ENCODE measurements at regions not wholly inside any gene's neighbourhood (a gene's known extent, or its start where the extent isn't known, plus 50 kb on each side); places are given as distances from the start of the nearest gene placed in this dataset.
"Not testable (repeated sequence)": the region's sequence is repeated elsewhere in the genome, so short reads cannot be mapped to it uniquely, and the experiment has no call there.

DNA sequence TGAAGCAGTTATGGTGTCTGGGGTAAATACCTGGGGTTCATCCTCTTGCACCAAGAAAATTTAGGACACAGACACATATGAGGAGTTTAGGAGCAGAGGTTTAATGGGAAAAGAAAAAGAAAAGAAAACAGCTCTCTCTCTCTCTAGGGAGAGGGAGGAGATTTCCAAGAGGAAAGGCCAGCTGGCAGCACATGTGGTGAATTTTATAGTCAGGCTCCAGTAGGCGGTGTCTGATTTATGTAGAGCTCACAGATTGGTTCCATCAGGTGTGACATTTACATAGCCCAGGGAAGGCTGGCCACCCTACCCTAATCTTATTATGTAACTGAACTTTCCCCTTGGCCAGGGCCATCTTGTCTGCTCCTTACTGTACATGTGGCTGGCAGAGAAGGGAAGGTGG, 297.5 kb upstream of the RGPD4 start:
- no peak for DNase-seq (ENCODE audit: low spot score in 2 of 2)
- H3K9me3 ChIP-seq, result no peaks in the 10 kb centered on the region
- no peak overlapping the region for H3K4me3 ChIP-seq
- no peaks in the 10 kb centered on the region for H3K4me1 ChIP-seq
- no peaks in the 10 kb centered on the region for H3K27me3 ChIP-seq (ENCODE audit: low read depth)
- in situ Hi-C loops (cut with MboI; ENCODE audit: low sequenced_read_pairs), result no loop called here
- H3K36me3 ChIP-seq (replicated peaks), result no peaks in the 10 kb centered on the region

DNA sequence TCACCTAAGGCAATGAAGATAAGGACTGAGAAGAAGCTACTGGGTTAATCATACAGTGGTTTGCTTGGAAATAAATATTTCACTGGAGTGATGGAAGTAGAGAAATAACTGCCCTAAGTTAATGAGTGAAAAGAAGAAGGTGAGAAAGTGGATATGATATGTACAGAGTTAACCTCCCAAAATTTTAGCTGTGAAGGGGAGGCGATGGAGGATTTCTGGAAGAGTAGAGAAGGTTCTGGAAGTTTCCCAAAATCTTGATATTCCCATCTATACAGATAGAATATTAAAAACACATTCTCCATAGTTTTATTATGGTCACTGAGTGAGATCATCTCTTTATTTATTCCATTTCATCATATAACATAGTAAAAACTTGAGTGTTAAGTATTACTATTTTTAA, 296.6 kb upstream of the RGPD4 start:
- no peak for DNase-seq (ENCODE audit: low spot score in 2 of 2)
- in situ Hi-C loops (cut with MboI; ENCODE audit: low sequenced_read_pairs), result no loop called here

DNA sequence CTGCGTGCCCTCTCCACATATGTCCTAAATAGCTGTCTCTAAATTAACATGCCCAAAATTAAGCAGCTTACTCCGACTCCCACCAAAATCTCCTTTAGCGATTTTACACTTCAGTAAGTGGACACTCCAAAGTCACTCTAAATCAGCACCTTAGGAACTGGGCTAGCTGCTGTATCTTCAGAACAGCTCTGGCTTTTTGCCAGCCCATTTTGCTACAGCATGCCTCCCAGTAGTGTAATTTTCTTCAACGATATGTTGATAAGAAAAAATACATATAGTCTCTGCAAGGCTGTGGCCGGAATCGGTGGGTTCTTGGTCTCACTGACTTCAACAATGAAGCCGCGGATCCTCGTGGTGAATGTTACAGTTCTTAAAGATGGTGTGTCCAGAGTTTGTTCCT, 291.8 kb upstream of the RGPD4 start:
- no peaks in the 10 kb centered on the region for H3K36me3 ChIP-seq (replicated peaks)
- H3K4me1 ChIP-seq, result no peaks in the 10 kb centered on the region
- no peaks in the 10 kb centered on the region for H3K27me3 ChIP-seq (ENCODE audit: low read depth)
- in situ Hi-C loops (cut with MboI; ENCODE audit: low sequenced_read_pairs), result no loop called here
- H3K4me3 ChIP-seq, result no peak overlapping the region
- H3K9me3 ChIP-seq, result no peaks in the 10 kb centered on the region
- no peak for DNase-seq (ENCODE audit: low spot score in 2 of 2)

More for the DNA sequence above, 296.6 kb upstream of the RGPD4 start:
- H3K4me3 ChIP-seq, result no peak overlapping the region
- no peaks in the 10 kb centered on the region for H3K4me1 ChIP-seq
- H3K27me3 ChIP-seq (ENCODE audit: low read depth), result no peaks in the 10 kb centered on the region
- H3K9me3 ChIP-seq, result no peaks in the 10 kb centered on the region
- no peaks in the 10 kb centered on the region for H3K36me3 ChIP-seq (replicated peaks)

DNA sequence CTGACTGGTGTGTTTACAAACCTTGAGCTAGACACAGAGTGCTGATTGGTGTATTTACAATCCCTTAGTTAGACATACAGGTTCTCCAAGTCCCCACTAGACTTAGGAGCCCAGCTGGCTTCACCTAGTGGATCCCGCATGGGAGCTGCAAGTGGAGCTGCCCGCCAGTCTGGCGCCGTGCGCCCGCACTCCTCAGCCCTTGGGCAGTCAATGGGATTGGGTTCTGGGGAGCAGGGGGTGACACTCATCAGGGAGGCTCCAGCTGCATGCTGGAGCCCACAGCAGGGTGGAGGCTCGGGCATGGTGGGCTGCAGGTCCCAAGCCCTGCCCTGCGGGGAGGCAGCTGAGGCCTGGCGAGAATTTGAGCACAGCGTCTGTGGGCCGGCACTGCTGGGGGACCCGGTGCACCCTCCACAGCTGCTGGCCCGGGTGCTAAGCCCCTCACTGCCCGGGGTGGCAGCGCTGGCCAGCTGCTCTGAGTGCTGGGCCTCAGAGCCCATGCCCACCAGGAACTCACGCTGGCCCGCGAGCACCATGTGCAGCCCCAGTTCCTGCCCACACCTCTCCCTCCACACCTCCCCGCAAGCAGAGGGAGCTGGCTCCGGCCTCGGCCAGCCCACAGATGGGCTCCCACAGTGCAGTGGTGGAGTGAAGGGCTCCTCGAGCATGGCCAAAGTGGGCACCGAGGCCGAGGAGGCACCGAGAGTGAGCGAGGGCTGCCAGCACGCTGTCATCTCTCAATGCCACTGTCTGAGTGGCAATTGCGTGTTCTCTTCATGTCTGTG, 290.6 kb upstream of the RGPD4 start:
- H3K4me3 ChIP-seq; in situ Hi-C loops (cut with MboI; ENCODE audit: low sequenced_read_pairs); H3K9me3 ChIP-seq; DNase-seq (ENCODE audit: low spot score in 2 of 2); H3K4me1 ChIP-seq; H3K27me3 ChIP-seq (ENCODE audit: low read depth); H3K36me3 ChIP-seq (replicated peaks): not testable (repeated sequence)

DNA sequence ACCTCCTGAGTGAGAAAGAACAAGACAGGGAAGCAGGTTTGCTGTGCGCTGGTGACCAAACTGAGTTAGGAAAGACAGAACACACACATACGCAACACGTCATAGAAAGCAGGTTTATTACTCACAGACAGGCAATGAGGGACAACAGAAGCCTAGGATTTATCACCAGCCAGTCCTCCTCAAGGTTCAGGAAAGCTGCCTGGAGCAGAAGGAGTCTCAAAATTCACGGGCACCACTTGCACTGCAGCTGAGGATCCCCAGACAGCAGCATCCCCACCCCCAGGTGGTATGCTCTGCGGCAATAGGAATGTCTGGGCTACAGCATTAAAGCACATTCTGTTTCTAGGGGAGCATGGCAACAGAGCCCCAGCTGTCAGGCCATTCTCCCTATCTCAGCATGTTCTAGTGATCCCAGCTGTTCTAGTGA, 284.4 kb upstream of the RGPD4 start:
- H3K4me1 ChIP-seq, result no peaks in the 10 kb centered on the region
- no peaks in the 10 kb centered on the region for H3K9me3 ChIP-seq
- DNase-seq (ENCODE audit: low spot score in 2 of 2), result no peak
- no peaks in the 10 kb centered on the region for H3K36me3 ChIP-seq (replicated peaks)
- in situ Hi-C loops (cut with MboI; ENCODE audit: low sequenced_read_pairs), result no loop called here
- no peaks in the 10 kb centered on the region for H3K27me3 ChIP-seq (ENCODE audit: low read depth)
- H3K4me3 ChIP-seq, result no peak overlapping the region

DNA sequence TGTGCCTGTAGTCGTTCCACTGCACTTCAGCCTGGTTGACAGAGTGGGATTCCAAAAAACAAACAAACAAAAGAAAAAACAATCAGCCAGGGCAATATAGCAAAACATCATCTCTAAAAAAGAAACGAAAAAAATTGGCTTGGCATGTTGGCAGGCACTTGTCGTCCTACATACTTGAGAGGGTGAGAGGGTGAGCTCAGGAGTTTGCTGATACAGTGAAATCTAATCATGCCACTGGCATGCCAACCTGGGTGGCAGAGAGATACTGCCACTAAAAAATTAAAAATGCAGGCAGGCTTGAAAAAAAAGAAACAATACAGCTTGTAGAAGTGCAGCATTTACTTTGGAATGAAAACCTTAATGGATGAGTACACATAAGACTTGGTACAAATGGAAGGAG, 282.9 kb upstream of the RGPD4 start:
- in situ Hi-C loops (cut with MboI; ENCODE audit: low sequenced_read_pairs), result no loop called here
- Histone ChIP-seq H3K36me3 (replicated peaks) (no peaks in the 10 kb centered on the region), H3K9me3 (no peaks in the 10 kb centered on the region), H3K4me3 (no peak overlapping the region), H3K27me3 (ENCODE audit: low read depth) (no peaks in the 10 kb centered on the region), H3K4me1 (no peaks in the 10 kb centered on the region)
- DNase-seq (ENCODE audit: low spot score in 2 of 2), result no peak

DNA sequence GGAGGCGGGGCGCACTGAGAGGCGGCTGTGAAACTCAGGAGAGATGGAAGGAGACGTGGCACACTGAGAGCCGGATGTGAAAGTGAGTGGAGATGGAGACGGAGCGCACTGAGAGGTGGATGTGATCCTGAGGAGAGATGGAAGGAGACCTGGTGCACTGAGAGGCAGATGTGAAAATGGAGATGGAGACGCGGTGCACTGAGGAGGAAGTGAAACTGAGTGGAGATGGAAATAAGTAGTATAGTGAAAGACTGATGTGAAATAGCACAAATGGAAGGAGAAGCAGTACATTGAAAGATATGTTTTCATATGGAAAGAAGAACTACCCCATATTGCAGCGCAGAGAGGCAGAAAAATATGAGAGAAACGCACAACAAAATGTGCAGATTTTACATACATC, 281.6 kb upstream of the RGPD4 start:
- Histone ChIP-seq H3K27me3 (ENCODE audit: low read depth) (no peaks in the 10 kb centered on the region), H3K4me1 (no peaks in the 10 kb centered on the region), H3K4me3 (no peak overlapping the region), H3K36me3 (replicated peaks) (no peaks in the 10 kb centered on the region), H3K9me3 (no peaks in the 10 kb centered on the region)
- in situ Hi-C loops (cut with MboI; ENCODE audit: low sequenced_read_pairs), result no loop called here
- no peak for DNase-seq (ENCODE audit: low spot score in 2 of 2)

DNA sequence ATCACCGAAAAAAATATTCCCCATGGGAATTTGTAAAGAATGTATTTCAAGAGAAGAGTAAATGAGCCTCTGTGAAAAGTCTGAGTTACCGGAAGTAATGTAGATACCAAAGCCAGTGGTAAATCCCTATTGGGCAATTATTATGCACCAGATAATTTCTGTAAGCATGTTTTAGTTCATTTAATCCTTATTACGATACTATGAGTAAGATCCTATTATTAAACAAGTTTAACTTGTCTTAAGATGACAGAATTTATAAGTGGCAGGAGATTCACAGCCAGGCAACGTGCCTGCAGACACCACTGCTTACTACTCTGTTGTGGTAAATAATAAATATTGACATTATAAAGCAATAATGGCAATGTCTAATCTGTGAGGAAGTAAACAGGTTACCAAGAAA, 280.8 kb upstream of the RGPD4 start:
- no peaks in the 10 kb centered on the region for H3K36me3 ChIP-seq (replicated peaks)
- DNase-seq (ENCODE audit: low spot score in 2 of 2), result no peak
- in situ Hi-C loops (cut with MboI; ENCODE audit: low sequenced_read_pairs), result no loop called here
- H3K4me3 ChIP-seq, result no peak overlapping the region
- no peaks in the 10 kb centered on the region for H3K27me3 ChIP-seq (ENCODE audit: low read depth)
- no peaks in the 10 kb centered on the region for H3K4me1 ChIP-seq
- no peaks in the 10 kb centered on the region for H3K9me3 ChIP-seq

DNA sequence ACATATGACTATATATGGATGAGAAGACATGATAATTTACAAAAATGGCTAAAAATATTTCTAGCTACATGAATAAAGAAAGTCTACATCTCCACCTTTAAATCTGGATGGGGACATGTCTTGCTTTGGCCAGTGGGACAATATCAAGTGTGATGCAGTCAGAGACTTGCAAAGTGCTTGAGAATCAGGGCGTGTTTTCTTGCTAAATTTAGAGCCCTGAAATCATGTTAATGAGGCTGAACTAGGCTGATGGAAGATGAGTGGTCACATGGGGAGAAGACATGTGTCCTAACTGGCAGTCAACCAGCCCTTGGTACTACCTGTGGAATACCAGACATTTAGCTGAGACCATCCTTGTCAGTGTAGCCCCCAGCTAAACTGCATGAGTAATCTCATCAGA, 278.5 kb upstream of the RGPD4 start:
- Histone ChIP-seq H3K27me3 (ENCODE audit: low read depth) (no peaks in the 10 kb centered on the region), H3K36me3 (replicated peaks) (no peaks in the 10 kb centered on the region), H3K4me1 (no peaks in the 10 kb centered on the region), H3K4me3 (no peak overlapping the region), H3K9me3 (no peaks in the 10 kb centered on the region)
- DNase-seq (ENCODE audit: low spot score in 2 of 2), result no peak
- in situ Hi-C loops (cut with MboI; ENCODE audit: low sequenced_read_pairs), result no loop called here

DNA sequence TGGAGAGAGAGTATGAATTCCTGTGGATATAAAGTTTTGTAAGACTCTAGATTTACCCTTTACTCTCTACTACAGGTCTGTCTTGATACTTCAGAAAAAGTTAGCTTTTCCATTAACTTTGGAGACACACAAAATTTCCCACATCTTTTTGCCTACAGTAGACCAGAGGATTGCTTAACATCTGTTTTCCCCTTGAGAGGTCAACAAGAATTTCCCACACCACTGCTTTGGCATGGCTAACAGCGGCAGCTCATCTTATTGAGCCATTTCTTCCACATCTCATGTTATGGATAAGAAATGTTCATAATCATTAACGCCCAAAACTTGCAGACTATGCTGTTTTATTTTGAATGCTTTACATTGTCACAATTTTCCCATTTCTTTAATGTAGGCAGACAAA, 273.6 kb upstream of the RGPD4 start:
- no peak overlapping the region for H3K4me3 ChIP-seq
- H3K4me1 ChIP-seq, result no peaks in the 10 kb centered on the region
- H3K9me3 ChIP-seq, result no peaks in the 10 kb centered on the region
- no peaks in the 10 kb centered on the region for H3K36me3 ChIP-seq (replicated peaks)
- H3K27me3 ChIP-seq (ENCODE audit: low read depth), result no peaks in the 10 kb centered on the region
- no peak for DNase-seq (ENCODE audit: low spot score in 2 of 2)
- in situ Hi-C loops (cut with MboI; ENCODE audit: low sequenced_read_pairs), result no loop called here

DNA sequence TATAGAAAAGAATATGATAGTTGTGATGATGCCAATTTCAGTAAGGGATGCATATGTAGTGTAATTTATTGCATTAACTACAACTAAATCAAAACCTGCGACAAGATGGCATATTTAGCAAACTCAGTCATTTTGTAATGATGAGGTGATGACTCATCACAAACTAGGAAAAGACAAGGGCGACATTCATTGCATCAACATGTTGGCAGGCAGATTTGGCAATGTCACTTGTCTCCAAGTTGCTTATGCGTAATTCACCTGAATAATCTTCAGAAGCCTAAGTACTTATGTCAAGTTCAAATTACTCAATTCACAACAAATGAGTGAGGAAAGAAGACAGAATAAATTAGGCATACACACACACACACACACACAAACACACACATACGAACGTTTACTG, 273.2 kb upstream of the RGPD4 start:
- no peaks in the 10 kb centered on the region for H3K27me3 ChIP-seq (ENCODE audit: low read depth)
- no peaks in the 10 kb centered on the region for H3K36me3 ChIP-seq (replicated peaks)
- no peak overlapping the region for H3K4me3 ChIP-seq
- DNase-seq (ENCODE audit: low spot score in 2 of 2), result no peak
- no peaks in the 10 kb centered on the region for H3K9me3 ChIP-seq
- no peaks in the 10 kb centered on the region for H3K4me1 ChIP-seq
- in situ Hi-C loops (cut with MboI; ENCODE audit: low sequenced_read_pairs), result no loop called here

DNA sequence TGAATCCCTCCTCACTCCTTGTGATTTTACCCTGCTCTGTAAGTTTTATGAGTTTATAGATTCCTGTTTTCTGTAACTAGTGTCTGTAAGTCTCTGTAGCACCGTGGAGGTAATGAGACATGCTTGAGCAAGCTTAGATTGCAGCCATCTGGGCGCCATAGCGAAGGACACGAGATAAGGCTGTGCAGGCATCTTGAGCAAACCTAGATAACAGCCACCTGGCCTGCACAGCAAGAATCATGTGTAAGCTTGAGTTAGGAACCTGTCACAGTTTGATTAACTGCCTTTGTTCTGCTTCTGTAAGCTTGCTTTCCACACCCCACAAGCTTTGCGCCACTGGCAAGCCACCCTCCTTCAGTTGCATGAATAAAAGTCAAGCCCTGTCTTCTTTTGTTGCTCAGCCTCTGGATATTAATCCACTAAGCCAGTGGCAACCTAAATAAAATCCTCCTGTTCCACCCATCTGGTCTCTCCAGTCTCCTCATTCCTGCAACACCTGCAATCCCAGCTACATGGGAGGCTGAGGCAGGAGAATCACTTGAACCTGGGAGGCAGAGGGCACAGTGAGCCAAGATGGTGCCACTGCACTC, 270.6 kb upstream of the RGPD4 start:
- in situ Hi-C loops (cut with MboI; ENCODE audit: low sequenced_read_pairs), result no loop called here
- H3K4me3 ChIP-seq, result no peak overlapping the region
- no peaks in the 10 kb centered on the region for H3K4me1 ChIP-seq
- H3K9me3 ChIP-seq, result no peaks in the 10 kb centered on the region
- no peaks in the 10 kb centered on the region for H3K27me3 ChIP-seq (ENCODE audit: low read depth)
- no peak for DNase-seq (ENCODE audit: low spot score in 2 of 2)
- no peaks in the 10 kb centered on the region for H3K36me3 ChIP-seq (replicated peaks)

DNA sequence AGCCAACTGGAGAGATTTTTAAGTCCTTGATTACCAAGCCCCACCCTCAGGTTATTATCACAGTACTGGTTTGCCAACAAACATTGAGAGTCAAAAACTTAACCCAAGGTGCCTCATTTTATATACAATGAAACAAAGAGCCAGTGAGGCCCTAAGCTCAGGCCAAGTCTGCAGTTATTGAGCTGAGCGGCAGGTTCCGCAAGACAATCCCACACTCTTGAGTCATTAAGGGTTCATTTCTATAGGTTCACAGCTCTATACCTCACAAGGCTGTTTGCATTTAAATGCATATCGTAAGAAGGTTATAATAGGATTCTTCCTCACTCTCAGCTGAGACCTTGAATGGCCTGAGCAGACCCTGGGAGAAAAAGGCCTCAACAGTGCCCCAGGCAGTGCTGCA, 268.4 kb upstream of the RGPD4 start:
- no peak for DNase-seq (ENCODE audit: low spot score in 2 of 2)
- Histone ChIP-seq H3K4me3 (no peak overlapping the region), H3K27me3 (ENCODE audit: low read depth) (no peaks in the 10 kb centered on the region), H3K4me1 (no peaks in the 10 kb centered on the region), H3K9me3 (no peaks in the 10 kb centered on the region), H3K36me3 (replicated peaks) (no peaks in the 10 kb centered on the region)
- in situ Hi-C loops (cut with MboI; ENCODE audit: low sequenced_read_pairs), result no loop called here

DNA sequence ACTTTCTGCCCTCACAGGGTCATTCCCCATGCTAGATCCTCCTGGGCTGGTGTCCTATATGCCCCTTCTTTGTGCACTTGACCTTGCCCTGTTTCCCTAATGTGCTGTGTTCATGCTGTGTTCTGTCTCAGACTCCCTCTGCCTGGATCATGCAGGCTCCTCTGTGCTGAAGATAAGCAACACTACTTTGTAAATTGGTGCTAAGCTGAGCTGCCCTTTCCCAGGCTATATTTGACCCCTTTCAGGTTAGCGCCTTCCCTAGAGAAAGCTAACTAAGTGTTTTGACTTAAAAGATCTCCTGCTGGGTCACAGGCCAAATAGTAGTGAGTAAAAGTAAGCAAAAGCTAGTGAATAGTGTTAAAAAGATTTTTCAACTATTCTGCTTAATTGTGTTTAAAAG, 257.2 kb upstream of the RGPD4 start:
- no peaks in the 10 kb centered on the region; the same call in 1 of the 2 replicates for H3K9me3 ChIP-seq
- H3K4me1 ChIP-seq, result no peaks in the 10 kb centered on the region
- no peak for DNase-seq (ENCODE audit: low spot score in 2 of 2)
- H3K27me3 ChIP-seq (ENCODE audit: low read depth), result no peaks in the 10 kb centered on the region
- no peaks in the 10 kb centered on the region for H3K36me3 ChIP-seq (replicated peaks)
- no peak overlapping the region for H3K4me3 ChIP-seq
- in situ Hi-C loops (cut with MboI; ENCODE audit: low sequenced_read_pairs), result no loop called here

DNA sequence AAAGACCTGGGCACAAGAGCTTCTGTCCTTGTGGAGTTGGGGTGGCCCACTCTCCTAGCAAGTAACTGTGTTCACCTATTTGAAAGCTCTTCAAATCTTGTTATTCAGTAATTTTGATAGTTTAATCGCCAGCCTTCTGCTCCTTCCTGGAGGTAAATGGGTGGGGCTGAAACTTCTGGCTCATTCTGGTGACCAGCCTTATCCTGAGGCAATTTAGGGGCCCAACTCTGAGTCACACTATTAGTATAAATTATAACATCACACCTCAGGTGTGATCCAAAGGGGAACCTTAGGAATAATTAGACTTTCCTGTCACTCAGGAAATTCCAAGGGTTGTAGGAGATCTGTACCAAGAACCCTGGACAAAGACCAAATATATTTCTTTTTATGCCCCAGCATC, 255.8 kb upstream of the RGPD4 start:
- Histone ChIP-seq H3K4me1 (no peaks in the 10 kb centered on the region), H3K36me3 (replicated peaks) (no peaks in the 10 kb centered on the region), H3K4me3 (no peak overlapping the region), H3K9me3 (no peaks in the 10 kb centered on the region; the same call in 1 of the 2 replicates), H3K27me3 (ENCODE audit: low read depth) (no peaks in the 10 kb centered on the region)
- in situ Hi-C loops (cut with MboI; ENCODE audit: low sequenced_read_pairs), result no loop called here
- DNase-seq (ENCODE audit: low spot score in 2 of 2), result no peak

All from HAP-1 (cell line).